ENCODE measurements at regions not wholly inside any gene's neighbourhood (a gene's known extent, or its start where the extent isn't known, plus 50 kb on each side); places are given as distances from the start of the nearest gene placed in this dataset.

DNA sequence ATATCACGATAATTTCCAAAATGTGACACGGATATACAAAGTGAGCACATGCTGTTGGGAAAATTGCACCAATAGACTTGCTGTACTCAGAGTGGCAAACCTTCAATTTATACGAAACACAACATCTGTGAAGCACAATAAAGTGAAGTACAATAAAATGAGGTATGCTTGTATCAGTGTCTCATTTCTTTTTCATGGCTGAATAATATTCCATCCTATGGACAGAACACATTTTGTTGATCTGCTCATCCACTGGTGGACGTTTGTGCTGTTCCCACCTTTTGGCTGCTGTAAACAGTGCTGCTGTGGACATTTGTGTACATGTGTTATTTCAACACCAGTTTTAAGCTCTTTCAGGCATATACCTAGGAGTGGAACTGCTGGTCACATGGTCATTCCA lies 78.7 kb upstream of the CCND1 start:
- TF ChIP-seq, protein P1, sequence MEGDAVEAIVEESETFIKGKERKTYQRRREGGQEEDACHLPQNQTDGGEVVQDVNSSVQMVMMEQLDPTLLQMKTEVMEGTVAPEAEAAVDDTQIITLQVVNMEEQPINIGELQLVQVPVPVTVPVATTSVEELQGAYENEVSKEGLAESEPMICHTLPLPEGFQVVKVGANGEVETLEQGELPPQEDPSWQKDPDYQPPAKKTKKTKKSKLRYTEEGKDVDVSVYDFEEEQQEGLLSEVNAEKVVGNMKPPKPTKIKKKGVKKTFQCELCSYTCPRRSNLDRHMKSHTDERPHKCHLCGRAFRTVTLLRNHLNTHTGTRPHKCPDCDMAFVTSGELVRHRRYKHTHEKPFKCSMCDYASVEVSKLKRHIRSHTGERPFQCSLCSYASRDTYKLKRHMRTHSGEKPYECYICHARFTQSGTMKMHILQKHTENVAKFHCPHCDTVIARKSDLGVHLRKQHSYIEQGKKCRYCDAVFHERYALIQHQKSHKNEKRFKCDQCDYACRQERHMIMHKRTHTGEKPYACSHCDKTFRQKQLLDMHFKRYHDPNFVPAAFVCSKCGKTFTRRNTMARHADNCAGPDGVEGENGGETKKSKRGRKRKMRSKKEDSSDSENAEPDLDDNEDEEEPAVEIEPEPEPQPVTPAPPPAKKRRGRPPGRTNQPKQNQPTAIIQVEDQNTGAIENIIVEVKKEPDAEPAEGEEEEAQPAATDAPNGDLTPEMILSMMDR (IDR thresholded peaks at IDR 0.05) = no peak
- no peak for TF ChIP-seq POLR2A (IDR thresholded peaks at IDR 0.05)
